HG03039 (cell line): ENCODE measurements at regions not wholly inside any gene's neighbourhood (a gene's known extent, or its start where the extent isn't known, plus 50 kb on each side); places are given as distances from the start of the nearest gene placed in this dataset.

ENCODE experiments used
- ATAC-seq: cut with Tn5 transposase; IDR thresholded peaks from one replicate; pipeline ENCODE4 v1.9.1; 2021; ENCODE audit warnings: mild to moderate bottlenecking, moderate library complexity; ENCODE audit not compliant: unreplicated experiment

DNA sequence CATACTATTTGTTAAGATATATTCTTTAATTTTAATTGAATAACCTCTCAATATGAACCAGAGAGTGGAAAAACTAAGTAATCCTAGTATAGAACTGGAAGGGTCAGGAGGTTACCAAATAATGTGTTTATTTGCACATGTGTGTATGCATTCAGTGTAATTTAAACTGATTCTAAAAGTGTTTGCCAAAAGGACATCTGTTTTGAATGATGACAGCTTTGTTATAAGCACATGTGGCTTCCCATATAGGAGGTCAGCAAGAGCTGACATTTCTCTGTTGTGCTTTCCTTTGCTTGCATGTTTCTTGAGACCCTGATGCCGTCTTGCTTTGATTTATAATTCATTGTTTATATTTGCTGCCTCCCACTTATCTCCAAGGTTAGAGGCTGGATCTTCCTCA lies 383.4 kb downstream of the BRINP1 start:
- no peak for ATAC-seq

DNA sequence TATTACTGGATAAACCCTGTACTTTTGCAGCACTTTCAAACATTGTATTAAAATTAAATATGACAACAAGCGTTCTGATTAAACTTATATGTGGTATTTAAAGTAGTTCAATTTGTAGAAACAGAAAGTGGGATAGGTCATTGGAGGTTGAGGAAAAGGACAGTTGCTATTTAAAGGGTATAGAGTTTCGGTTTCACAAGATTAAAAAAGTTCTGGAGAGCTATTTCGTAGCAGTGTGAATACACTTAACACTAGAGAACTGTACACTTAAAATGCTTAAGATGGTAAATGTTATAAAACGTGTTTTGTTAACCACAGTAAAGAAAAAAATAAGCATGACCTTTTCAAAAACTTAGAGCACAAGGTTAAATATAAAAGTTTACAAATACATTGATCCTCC lies 382.1 kb downstream of the BRINP1 start:
- no peak for ATAC-seq

DNA sequence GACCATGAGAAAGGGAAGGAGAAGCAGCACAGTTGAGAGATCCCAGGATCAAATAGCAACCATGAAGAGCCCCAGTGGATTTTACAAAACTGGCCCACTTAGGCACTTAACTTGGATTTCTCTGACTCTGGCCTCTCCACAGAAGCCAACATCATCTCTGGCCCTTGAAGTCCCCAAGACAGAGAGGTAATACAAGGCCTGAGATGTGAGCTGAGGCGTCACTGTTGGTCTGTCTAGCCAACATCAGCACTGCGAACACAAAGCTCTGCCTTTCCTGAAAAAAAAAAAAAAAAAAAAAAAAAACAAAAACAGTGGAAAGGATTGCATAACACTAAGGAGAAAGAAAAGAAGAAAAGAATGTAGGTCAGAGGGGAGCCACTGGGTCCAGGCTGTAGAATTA lies 378.3 kb downstream of the BRINP1 start:
- no peak for ATAC-seq

DNA sequence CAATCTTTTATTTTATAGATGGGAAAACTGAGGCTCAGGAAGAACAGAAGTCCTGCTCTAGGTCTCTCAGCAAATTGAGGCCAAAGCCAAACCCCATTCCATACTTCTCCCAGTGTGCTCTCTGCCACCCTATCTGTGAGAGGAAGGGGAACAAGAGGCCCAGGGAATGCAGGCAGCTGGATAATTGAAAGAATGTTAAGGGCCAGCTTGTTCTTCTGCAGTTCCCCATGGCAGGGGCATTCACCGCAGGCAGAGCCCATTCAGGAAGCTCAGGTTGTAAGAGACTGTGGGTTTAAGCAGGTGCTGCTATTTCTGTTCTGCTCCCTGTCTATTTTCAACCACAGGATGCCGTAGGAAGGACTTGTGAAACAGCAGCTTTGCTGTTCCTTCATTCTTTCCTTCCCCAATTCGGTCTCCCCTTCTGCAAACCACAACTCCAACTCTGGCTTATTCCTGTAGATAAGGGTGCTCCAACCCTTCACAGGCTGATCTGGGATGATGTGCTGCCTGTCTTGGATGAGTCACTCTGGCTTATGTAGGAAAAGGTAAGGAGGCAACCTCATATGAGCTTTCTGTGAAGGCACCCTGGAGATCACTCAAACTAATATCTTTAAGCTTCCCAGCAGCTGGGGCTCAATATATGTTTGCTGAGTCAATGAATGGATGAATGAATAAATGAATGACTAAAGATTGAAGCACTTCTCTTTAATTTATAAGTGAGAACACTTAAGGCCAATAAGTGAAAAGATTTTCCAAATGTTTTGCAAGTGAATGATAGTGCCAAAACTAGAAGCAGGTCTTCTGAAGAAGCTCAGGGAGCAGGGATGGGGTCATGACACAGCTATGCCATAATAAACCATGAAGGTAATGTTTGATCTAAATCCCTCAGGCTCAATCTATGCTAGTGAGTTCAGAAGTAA lies 377.6 kb downstream of the BRINP1 start:
- ATAC-seq = no peak

DNA sequence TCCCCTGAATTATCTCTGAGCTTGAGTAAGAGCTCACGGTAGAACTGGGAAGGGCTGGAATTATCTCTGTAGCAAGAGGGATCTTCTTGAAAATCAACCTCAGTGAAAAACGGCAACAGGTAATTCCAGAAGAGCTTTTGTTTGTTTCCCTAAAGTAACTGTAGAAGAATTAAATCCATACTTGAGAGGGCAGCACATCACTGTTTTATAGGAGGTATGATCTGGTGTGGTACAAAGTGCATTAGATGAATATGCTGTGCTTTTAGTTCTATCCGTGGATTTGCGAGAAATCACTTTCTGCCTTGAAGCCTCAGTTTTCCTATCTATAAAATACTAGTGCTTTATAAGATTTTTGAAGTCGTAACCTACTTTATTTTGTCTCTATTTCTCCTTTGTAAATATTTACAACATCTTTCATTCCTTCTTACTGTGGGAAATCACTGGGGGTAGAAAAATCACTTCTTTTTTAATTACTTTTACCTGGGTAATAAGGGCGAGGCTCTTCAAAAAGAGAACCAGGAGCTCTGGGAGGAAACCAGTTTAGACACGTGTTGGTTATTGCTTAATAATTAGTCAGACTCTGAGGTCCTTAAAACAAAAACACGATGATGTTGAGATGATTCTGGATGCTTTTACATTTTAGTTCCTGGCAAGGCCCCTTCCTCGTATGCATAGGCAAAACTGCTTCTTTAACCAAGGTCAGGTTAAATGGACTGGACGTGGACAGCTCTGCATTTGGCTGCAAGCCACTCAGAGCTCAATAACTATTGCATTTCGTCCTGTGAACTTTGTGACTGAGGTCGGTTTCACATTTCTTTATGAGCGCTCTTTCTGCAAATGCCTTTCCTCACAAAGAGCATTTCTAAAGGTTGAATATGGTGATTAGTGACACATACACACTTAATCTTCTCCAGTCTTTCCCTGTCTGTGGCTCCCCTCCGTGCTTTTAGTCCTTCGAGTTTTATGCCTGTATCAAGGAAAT lies 376.1 kb downstream of the BRINP1 start:
- ATAC-seq = no peak

DNA sequence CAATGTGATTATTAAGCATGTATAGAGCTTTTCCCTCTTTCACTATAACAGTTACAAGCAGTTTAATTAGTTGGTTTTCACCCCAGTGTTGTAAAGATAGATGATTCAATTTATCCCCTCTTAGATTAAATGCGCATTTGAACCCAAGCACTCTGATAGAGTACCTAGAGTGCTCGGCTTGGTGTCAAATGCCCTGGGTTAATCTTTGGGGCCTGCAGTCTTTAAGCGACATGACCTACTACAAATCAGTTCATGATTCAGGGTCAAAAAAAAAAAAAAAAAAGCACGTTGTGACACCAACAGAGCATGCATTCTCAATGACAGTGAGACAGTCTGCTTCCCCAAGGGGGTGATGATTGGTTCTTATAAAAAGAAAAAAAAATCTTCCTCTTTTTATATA lies 375.3 kb downstream of the BRINP1 start:
- ATAC-seq = no peak

DNA sequence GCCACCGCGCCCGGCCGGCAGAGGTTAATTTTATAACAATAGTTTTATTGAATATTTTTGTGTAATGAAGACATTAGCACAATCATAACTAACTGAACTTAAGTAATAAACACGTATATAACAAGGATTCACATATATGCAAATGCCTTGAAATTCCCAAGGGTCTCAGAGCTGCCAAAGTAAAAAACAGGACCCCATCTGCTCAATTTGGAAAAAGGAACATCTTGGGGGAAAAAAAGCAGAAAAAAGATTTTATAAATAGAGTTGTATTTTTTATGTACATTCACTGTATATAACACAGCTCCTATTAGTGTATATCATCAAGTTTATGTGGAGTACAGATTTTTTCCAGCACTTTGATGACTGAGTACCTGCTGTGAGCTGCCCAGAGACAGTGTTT lies 366.7 kb downstream of the BRINP1 start:
- ATAC-seq = no peak

DNA sequence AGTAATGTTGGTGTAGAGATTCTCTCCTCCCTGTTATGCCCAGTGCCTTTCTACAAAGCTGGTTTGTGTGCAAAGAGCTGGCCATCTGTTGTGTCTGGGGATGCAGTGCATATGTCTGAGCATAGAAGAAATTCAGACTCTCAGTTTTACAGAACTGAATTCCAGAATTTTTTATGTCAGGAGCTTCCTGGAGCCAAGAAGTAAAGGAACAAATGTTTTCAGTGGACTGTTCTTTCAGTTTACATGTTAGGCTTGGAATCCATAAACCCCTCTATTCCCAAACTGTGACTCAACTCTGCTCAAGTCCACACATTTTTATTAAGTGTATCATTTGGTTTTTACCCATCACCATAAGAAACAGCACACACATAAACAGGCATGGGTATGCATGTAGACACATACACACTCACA lies 366.0 kb downstream of the BRINP1 start:
- no peak for ATAC-seq

DNA sequence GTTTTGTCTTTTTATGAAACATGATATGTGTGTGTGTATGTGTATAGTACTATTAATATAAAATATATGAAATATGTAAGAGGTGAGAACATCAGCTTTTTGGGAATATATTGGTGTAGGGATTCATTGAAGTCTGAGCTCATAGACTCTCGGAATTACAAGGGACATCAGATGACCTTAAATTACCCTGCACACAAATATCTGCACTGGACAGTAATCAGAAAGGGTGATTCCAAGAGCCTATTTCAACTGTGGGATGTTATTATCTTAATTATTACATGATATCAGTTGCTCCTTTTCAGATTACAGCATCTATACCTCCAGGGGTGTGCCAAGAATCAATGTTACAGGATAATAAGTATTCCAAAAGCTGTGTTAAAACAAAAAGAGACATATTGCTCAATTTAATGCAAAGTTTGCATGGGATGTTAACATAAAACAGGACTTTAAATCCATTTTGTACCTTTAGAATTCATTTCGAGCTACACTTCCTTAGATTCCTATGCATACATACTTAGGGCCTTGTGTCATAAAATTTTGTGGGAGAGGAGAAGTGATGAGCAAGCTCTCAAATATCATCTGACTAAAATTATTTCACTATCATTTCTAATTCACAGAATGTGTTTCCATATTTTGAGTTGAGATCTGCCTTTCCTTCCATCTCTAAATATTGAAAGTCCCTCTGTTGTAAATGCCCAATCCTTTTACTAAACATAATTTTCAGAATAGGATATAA lies 365.2 kb downstream of the BRINP1 start:
- no peak for ATAC-seq

DNA sequence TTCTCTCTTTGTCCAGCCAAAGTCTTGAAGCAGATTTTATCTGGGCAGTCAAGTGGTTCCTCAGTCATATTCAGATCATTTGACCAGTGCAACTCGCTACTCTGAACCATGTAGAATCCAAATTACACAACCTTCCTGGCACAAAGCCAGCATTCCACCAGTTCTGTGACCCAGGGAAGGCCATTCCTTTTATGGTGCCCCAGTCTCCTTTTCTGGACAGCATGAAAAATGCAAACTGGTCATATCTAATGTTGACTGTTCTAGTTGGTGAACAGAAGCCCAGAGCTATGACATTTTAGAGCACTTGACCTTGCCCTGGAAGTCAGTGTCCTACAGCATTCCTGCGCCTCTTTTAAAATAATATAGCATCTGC lies 364.6 kb downstream of the BRINP1 start:
- ATAC-seq = no peak

DNA sequence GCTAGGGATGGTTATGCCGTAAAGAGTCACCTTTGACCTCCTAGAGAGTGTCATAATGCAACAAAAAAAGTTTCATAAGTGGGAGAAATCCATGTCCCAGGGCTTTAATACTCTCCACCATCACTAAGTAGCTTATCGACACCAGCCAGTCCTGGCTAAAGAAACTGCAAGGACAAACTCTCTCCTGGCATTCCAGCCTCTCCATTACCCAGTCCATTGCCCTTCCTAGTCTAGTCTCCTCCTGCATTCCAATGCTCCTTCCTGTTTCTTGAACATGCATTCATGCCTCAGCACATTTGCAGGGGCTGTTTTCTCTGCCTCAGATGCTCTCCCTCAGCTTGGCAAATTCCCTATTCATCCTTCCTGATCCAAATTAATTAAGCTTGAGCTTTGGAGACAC lies 364.1 kb downstream of the BRINP1 start:
- no peak for ATAC-seq

DNA sequence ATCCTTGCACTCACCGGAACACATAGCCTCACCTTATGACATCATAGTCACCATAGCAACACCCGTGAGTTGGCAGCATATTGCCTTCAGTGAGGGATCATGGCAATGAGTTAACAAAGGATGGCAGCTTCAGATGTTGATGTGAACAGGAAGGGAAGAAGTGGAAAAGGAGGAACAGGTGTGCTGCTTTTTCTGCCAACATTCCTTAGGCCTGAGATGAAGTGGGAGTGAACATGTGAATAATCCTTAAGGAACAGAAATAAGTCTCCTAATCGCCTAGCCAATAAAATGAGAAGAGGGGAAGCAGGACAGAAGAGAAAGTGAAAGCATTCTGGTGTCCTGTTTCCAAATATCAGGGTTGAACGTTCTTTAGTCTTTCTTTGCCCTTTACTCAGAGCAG lies 360.0 kb downstream of the BRINP1 start:
- ATAC-seq = no peak

DNA sequence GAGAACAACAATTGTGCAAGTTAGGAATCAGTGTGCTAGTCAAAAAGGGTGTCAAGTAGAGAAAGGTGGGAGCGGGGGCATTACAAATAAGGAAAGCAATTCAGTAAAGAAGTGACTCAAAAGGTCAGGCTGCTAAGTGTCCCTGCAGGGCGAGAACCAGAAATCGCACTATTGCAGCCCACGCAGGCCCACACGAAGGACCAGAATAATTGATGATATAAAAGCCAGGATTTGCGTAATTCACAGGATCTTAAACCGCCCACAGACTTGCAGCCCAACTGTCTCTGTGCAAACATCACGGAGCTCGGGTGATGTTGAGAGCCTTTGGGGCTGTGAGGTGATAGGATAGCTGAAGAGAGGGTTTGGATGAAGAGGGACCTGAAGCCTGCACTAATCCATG lies 349.0 kb downstream of the BRINP1 start:
- no peak for ATAC-seq

DNA sequence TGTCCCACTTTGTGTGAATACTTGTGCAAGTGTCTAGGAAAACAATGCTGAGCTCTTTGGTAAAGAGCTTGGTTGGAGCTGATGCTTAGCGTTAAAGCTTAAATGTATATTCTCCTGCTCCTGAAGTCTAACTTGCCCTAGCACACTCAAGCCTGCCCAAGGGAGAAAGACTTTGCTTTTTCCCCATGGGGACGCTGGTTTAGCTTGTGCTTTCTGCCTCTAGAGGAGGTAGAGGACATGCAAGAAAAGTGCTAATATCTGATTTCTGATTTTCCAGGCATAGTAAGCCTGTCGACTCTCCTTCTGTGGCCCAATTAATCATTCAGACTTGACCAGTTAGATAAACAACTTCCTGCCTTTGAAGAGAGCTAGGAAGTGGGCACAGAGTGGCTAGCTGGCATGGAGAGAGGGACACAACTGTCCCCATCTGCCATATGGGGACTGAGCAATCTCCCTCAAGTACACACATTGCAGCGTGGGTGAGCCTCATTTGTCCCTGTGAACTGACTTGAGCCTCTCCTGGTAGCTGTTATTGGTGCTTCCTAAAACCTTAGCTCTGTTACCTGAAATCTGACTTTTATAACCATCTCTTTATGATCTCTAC lies 348.4 kb downstream of the BRINP1 start:
- ATAC-seq = no peak

DNA sequence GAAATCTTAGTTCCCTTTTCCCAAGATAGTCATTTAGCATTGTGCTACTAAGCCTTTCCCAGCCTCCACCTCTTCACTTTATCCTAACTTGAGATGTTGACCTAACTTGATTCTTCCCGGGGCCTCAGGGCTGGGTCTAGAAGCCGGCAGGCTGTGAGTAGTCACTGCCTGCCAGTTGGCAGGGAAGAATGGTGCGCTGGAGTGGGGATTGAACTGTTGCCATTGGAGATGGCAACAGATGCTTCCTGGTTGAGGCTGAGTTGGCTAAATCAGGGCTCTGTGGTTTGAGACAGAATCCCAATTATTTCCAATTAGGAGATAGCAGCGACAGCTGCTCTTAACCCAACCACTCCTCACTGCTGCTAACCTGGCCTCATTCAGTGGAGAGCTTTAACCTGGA lies 343.1 kb downstream of the BRINP1 start:
- no peak for ATAC-seq

DNA sequence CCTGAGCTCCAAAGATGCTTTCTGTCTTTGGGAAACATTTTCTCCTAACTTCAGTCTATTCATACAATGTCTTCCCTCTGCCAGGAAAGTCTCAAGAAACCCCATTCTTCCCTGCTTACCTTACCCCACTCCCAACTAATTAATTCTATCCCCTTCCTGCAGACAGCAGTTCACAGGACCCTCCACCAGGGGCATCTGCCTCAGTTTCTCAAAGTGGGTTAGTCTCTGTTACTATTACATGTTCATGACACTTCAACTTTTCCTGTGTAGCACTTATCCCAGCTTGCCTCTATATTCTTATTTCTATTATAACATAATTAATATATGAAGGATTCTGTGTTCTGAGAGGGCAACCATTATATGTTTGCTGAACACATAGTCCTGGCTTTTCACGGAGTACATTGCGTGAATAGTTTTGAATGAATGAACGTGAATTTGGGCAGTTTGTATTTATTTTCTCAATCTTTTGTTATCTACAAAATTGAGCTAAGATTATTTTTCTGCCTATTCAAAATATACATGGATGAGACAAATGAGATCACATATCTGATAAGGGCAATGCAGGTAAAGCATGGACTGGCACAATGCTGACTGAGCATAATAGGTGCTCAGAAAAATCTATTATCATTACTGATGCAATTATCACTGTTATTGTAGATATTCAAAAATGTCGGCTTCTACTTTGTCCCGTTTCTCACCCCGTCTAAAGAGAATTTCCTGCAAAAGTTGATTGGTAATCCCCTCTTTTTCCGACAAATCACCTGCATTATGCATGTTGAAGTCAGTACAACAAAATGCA lies 341.1 kb downstream of the BRINP1 start:
- no peak for ATAC-seq

DNA sequence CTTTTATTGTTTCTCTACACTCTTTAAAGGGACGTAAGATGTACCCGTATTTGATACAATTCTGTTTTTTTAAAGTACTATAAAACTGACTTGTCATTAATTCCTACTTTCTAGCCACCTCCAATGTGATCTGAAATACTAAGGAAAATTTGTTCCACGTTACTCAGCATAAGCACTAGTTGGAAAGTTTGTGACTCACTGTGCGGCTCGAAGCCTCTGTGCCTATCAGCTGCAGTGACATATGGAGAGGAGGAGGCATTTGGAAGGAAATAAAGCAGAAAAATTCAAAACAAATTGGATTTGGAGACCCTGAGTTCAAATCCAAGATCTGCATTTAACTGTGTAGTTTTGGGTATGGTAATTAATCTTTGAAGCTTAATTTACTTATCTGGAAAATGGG lies 339.3 kb downstream of the BRINP1 start:
- ATAC-seq = no peak

DNA sequence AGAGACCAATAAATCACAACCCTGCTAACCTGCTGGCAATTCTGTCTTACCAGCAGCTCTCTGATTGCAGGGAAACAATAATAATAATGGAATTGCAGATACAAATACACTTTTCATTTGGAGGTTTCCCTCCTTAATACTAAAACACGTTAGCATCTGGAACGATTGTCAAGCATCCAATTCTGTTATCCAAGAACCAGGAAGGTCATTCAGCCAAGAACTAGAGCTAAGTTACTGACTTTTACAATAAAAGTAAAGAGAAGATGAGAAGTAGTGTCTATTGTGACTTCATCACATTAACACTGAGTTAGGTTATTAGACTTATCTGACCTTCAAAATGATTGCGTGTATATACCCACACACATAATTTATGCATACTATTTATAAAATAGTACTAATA lies 335.6 kb downstream of the BRINP1 start:
- no peak for ATAC-seq

DNA sequence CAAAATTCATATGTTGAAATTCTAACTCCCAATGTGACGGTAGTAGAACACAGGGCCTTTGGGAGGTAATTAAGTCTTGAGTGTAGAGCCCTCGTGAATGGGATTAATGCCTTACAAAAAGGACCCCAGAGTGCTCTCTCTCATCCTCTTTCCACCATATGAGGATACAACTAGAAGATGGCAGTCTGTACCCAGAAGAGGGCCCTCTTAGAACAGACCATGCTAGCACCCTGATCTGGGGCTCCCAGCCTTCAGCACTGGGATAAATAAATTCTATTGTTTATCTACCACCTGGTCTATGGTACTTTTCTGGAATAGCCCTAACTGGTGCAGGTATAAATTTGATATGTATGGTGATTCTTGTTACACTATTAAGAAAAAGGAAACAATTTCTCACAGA lies 332.3 kb downstream of the BRINP1 start:
- ATAC-seq = no peak

DNA sequence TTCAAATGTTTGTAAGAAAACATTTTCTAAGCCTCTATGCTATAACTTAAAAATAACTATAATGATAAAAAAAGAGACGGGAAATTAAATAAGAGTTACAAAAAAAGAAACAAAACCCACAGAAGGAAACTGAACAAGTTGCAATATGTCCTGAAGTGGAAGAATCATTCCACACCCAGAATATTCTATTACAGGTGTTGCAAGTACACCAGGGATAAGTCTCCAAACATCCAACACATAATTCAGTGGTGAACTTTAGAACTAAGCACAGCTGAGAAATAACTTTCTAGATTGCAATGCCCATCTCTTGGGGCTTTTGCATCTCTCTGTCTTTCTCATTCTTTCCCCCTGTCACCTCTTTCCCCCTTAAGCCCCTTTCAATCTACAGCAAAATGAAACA lies 325.2 kb downstream of the BRINP1 start:
- no peak for ATAC-seq
